K562 (cell line): ENCODE measurements at regions not wholly inside any gene's neighbourhood (a gene's known extent, or its start where the extent isn't known, plus 50 kb on each side); places are given as distances from the start of the nearest gene placed in this dataset.

Experiments used
- CBX2 ChIP-seq: fragments of 200-600 bp; sonication (generic); IDR thresholded peaks from one replicate; pipeline ENCODE4 v1.6.1; 2012; ENCODE audit warnings: mild to moderate bottlenecking, low read length, inconsistent platforms; ENCODE audit not compliant: insufficient read depth, poor library complexity, severe bottlenecking
- HMG20B ChIP-seq: fragments of 250-450 bp; sonication (Bioruptor Pico); IDR thresholded peaks from 2 replicates; pipeline ENCODE4 v1.5.0; 2021; ENCODE audit warnings: mild to moderate bottlenecking
- IRF1 ChIP-seq: sonication (generic); formaldehyde crosslinking; IDR thresholded peaks from 2 replicates; pipeline ENCODE4 v1.8.0; 2022; ENCODE audit warnings: missing genetic modification reagents, mild to moderate bottlenecking, borderline replicate concordance
- RBM39 ChIP-seq: fragments of 200-400 bp; formaldehyde crosslinking; optimal IDR thresholded peaks from 2 replicates; pipeline ENCODE3; 2018; ENCODE audit warnings: low read depth, low read length
- REST ChIP-seq, 2 experiments: fragments of 450-650 bp; formaldehyde crosslinking in 1 of 2; IDR thresholded peaks; 2 replicates each; pipeline versions ENCODE4 v1.4.0 to v1.6.1; 2014 to 2020; ENCODE audit warnings: mild to moderate bottlenecking in 2 of 2, borderline replicate concordance in 1 of 2, low read depth in 1 of 2
- SIN3A ChIP-seq, 2 experiments: fragments of 150-350 bp in 1 of 2; IDR thresholded peaks; 2 replicates each; pipeline ENCODE4 v1.6.1; 2011 to 2016; ENCODE audit warnings: borderline replicate concordance in 2 of 2, low read depth in 2 of 2, low read length in 2 of 2, mild to moderate bottlenecking in 2 of 2, moderate library complexity in 2 of 2; ENCODE audit not compliant: control insufficient read depth in 1 of 2
- TFE3 ChIP-seq: fragments of 450-650 bp; formaldehyde crosslinking; IDR thresholded peaks from 2 replicates; pipeline ENCODE4 v1.4.0; 2020; ENCODE audit warnings: mild to moderate bottlenecking, mixed read lengths
- ZBTB17 ChIP-seq: fragments of 450-650 bp; formaldehyde crosslinking; IDR thresholded peaks from 2 replicates; pipeline ENCODE4 v1.4.0; 2020; ENCODE audit warnings: mild to moderate bottlenecking

- TF ChIP-seq TFE3 (CRISPR knock-in tag) (no peak), RBM39 (no peak), IRF1 (CRISPR knock-in tag) (no peak), ZBTB17 (CRISPR knock-in tag) (no peak), REST (IDR thresholded peaks at IDR 0.05; ENCODE audit: borderline replicate concordance) (no peak), REST (CRISPR knock-in tag; IDR thresholded peaks at IDR 0.05; ENCODE audit: low read depth) (no peak), SIN3A (IDR thresholded peaks at IDR 0.05; ENCODE audit: borderline replicate concordance in 2 of 2, control insufficient read depth in 1 of 2, low read depth in 2 of 2, low read length in 2 of 2) (no peak), CBX2 (no peak), HMG20B (CRISPR knock-in tag) (no peak)
Measured at GRCh38 chr2:5759949-5760348, 67.8 kb downstream of the SOX11 start (continued).
